ENCODE measurements at regions not wholly inside any gene's neighbourhood (a gene's known extent, or its start where the extent isn't known, plus 50 kb on each side); places are given as distances from the start of the nearest gene placed in this dataset.
"Not testable (repeated sequence)": the region's sequence is repeated elsewhere in the genome, so short reads cannot be mapped to it uniquely, and the experiment has no call there.

DNA sequence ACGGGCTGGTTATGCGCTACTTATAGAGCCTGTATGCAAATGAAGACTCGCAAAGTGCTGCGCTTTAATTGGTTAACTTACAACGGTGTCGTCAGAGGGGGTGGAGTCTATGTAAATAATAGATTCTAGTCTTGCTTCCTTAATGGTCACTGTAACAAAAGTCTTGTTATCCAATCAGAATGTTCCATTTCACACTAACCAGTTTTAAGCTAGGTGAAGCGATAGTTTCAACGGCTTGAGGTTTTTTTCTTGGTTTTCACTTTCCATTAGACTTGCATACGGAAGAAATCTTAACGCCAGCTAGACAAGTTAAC lies 66.9 kb downstream of the FAM72B start:
- TF ChIP-seq, protein P1, sequence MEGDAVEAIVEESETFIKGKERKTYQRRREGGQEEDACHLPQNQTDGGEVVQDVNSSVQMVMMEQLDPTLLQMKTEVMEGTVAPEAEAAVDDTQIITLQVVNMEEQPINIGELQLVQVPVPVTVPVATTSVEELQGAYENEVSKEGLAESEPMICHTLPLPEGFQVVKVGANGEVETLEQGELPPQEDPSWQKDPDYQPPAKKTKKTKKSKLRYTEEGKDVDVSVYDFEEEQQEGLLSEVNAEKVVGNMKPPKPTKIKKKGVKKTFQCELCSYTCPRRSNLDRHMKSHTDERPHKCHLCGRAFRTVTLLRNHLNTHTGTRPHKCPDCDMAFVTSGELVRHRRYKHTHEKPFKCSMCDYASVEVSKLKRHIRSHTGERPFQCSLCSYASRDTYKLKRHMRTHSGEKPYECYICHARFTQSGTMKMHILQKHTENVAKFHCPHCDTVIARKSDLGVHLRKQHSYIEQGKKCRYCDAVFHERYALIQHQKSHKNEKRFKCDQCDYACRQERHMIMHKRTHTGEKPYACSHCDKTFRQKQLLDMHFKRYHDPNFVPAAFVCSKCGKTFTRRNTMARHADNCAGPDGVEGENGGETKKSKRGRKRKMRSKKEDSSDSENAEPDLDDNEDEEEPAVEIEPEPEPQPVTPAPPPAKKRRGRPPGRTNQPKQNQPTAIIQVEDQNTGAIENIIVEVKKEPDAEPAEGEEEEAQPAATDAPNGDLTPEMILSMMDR (conservative IDR thresholded peaks at IDR 0.05; ENCODE audit: low read length) = not testable (repeated sequence)
- not testable (repeated sequence) for TF ChIP-seq EZH2phosphoT487 (IDR thresholded peaks at IDR 0.05; ENCODE audit: borderline replicate concordance)

Data from Loucy (cell line).